AG08395 (cell line): ENCODE measurements at regions not wholly inside any gene's neighbourhood (a gene's known extent, or its start where the extent isn't known, plus 50 kb on each side); places are given as distances from the start of the nearest gene placed in this dataset.

Experiments
- DNase-seq: peaks from one replicate; pipeline ENCODE4 v3.0.0; 2012; ENCODE audit warnings: mixed read lengths, low spot score

GRCh38 chr2:72004201-72004915 is 143.3 kb downstream of the CYP26B1 start:
- no peak for DNase-seq

- DNase-seq: no peak
Measured at GRCh38 chr2:72003796-72004195, 143.9 kb downstream of the CYP26B1 start.

- DNase-seq: no peak
Measured at GRCh38 chr2:72003124-72003523, 144.5 kb downstream of the CYP26B1 start.

GRCh38 chr2:72001937-72002690 is 145.5 kb downstream of the CYP26B1 start:
- no peak for DNase-seq

GRCh38 chr2:72000110-72000509 is 147.6 kb downstream of the CYP26B1 start:
- DNase-seq: peak; percentile 0

GRCh38 chr2:71999580-71999979 is 148.1 kb downstream of the CYP26B1 start:
- no peak for DNase-seq

- no peak for DNase-seq
Measured at GRCh38 chr2:71997843-71998242, 149.8 kb downstream of the CYP26B1 start.

GRCh38 chr2:71995067-71995665 is 152.5 kb downstream of the CYP26B1 start:
- peak; percentile 60 for DNase-seq

GRCh38 chr2:71992036-71992435 is 155.6 kb downstream of the CYP26B1 start:
- no peak for DNase-seq

GRCh38 chr2:71991397-71991796 is 156.3 kb downstream of the CYP26B1 start:
- DNase-seq: no peak

- no peak for DNase-seq
Measured at GRCh38 chr2:71990826-71991225, 156.8 kb downstream of the CYP26B1 start.

GRCh38 chr2:71990122-71990521 is 157.5 kb downstream of the CYP26B1 start:
- no peak for DNase-seq

- DNase-seq: no peak
Measured at GRCh38 chr2:71989671-71990070, 158.0 kb downstream of the CYP26B1 start.

- no peak for DNase-seq
Measured at GRCh38 chr2:71988170-71988569, 159.5 kb downstream of the CYP26B1 start.

- no peak for DNase-seq
Measured at GRCh38 chr2:71976685-71977084, 171.0 kb downstream of the CYP26B1 start.

- DNase-seq: peak; percentile 17
Measured at GRCh38 chr2:71974846-71975245, 172.8 kb downstream of the CYP26B1 start.

- DNase-seq: no peak
Measured at GRCh38 chr2:71971493-71971892, 176.2 kb downstream of the CYP26B1 start.

- no peak for DNase-seq
Measured at GRCh38 chr2:71965530-71965929, 182.1 kb downstream of the CYP26B1 start.

GRCh38 chr2:71962911-71963694 is 184.6 kb downstream of the CYP26B1 start:
- peak; percentile 39 for DNase-seq

GRCh38 chr2:71962350-71962749 is 185.3 kb downstream of the CYP26B1 start:
- DNase-seq: no peak

- DNase-seq: no peak
Measured at GRCh38 chr2:71961289-71962027, 186.2 kb downstream of the CYP26B1 start.

- DNase-seq: no peak
Measured at GRCh38 chr2:71959494-71959893, 188.2 kb downstream of the CYP26B1 start.
